ENCODE measurements at regions not wholly inside any gene's neighbourhood (a gene's known extent, or its start where the extent isn't known, plus 50 kb on each side); places are given as distances from the start of the nearest gene placed in this dataset.

DNA sequence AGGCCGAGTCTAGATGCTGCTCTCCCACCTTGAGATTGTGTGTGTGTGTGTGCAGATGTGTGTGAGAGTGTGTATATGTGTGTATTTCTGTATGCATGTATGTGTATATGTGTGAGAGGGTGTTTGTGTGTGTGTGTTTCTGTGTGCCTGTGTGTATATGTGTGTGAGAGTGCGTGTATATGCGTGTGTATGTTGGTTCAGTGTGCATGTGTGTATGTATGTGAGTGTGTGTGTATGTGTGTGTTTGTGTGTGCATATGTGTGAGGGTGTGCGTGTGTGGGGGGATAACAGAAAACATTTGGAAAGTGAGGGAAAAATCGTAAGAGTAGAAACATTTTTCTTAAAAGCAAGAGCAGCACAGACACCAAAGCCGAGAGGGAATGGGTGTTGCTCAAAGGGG is 309.1 kb downstream of the NDUFA10 start:
- no peak for TF ChIP-seq CTCF (IDR thresholded peaks at IDR 0.05)
- no peak for TF ChIP-seq POLR2A (IDR thresholded peaks at IDR 0.05)
- TF ChIP-seq EP300 (IDR thresholded peaks at IDR 0.05) = no peak

Data from tibial nerve (tissue), 4 donors.